Ishikawa (cell line): ENCODE measurements at regions not wholly inside any gene's neighbourhood (a gene's known extent, or its start where the extent isn't known, plus 50 kb on each side); places are given as distances from the start of the nearest gene placed in this dataset.

Experiments used
- CEBPB ChIP-seq: IDR thresholded peaks from 2 replicates; pipeline ENCODE4 v1.6.1; 2012
- CREB1 ChIP-seq: IDR thresholded peaks from 2 replicates; pipeline ENCODE4 v1.6.1; 2012; ENCODE audit warnings: low read depth
- EGR1 ChIP-seq: IDR thresholded peaks from 2 replicates; pipeline ENCODE4 v1.6.1; 2012
- EP300 ChIP-seq: IDR thresholded peaks from 2 replicates; pipeline ENCODE4 v1.6.1; 2012; ENCODE audit warnings: borderline replicate concordance
- FOXM1 ChIP-seq: IDR thresholded peaks from 2 replicates; pipeline ENCODE4 v1.6.1; 2012; ENCODE audit warnings: low read depth, borderline replicate concordance
- MAX ChIP-seq: IDR thresholded peaks from 2 replicates; pipeline ENCODE4 v1.6.1; 2012
- NFIC ChIP-seq: IDR thresholded peaks from 2 replicates; pipeline ENCODE4 v1.6.1; 2012
- RAD21 ChIP-seq: IDR thresholded peaks from 2 replicates; pipeline ENCODE4 v1.6.1; 2012; ENCODE audit warnings: low read depth
- REST ChIP-seq: IDR thresholded peaks from 2 replicates; pipeline ENCODE4 v1.6.1; 2012; ENCODE audit warnings: low read depth, mild to moderate bottlenecking
- TAF1 ChIP-seq: IDR thresholded peaks from 2 replicates; pipeline ENCODE4 v1.6.1; 2012; ENCODE audit warnings: low read depth, mild to moderate bottlenecking
- TCF12 ChIP-seq: IDR thresholded peaks from 2 replicates; pipeline ENCODE4 v1.6.1; 2012; ENCODE audit warnings: low read depth
- TEAD4 ChIP-seq: IDR thresholded peaks from 2 replicates; pipeline ENCODE4 v1.6.1; 2012
- USF1 ChIP-seq: IDR thresholded peaks from 2 replicates; pipeline ENCODE4 v1.6.1; 2012
- YY1 ChIP-seq: IDR thresholded peaks from 2 replicates; pipeline ENCODE4 v1.6.1; 2012; ENCODE audit warnings: low read depth
- ZBTB7A ChIP-seq: IDR thresholded peaks from 2 replicates; pipeline ENCODE4 v1.6.1; 2012; ENCODE audit warnings: low read depth

- TF ChIP-seq CEBPB (no peak), NFIC (no peak), FOXM1 (no peak), EGR1 (no peak), USF1 (no peak), CREB1 (no peak), TCF12 (no peak), ZBTB7A (no peak), TEAD4 (no peak), MAX (no peak)
These were observed 805.0 kb upstream of the C9orf72 start for GRCh38 chr9:28378231-28378630.

- TF ChIP-seq CREB1 (no peak), USF1 (no peak), EP300 (no peak), EGR1 (no peak), MAX (no peak), TEAD4 (no peak), ZBTB7A (no peak), REST (no peak), NFIC (no peak), YY1 (no peak), CEBPB (no peak), TCF12 (no peak), RAD21 (no peak), TAF1 (no peak), FOXM1 (no peak)
These were observed 805.8 kb upstream of the C9orf72 start for GRCh38 chr9:28379082-28379481.

- TF ChIP-seq EP300 (no peak), YY1 (no peak), FOXM1 (no peak), ZBTB7A (no peak), REST (no peak), NFIC (no peak), TEAD4 (no peak), TAF1 (no peak), RAD21 (no peak), EGR1 (no peak), USF1 (no peak), MAX (no peak), CEBPB (no peak)
These were observed 816.1 kb upstream of the C9orf72 start for GRCh38 chr9:28389411-28389810.

GRCh38 chr9:28394774-28395173, 821.5 kb upstream of the C9orf72 start:
- no peak for TF ChIP-seq EP300
- TF ChIP-seq MAX = no peak
- no peak for TF ChIP-seq ZBTB7A
- TF ChIP-seq RAD21 = no peak
- no peak for TF ChIP-seq USF1
- no peak for TF ChIP-seq CREB1
- TF ChIP-seq TAF1 = no peak

- TF ChIP-seq TCF12 (no peak), CREB1 (no peak), ZBTB7A (no peak), EP300 (no peak), REST (no peak), EGR1 (no peak), CEBPB (no peak), TAF1 (no peak), USF1 (no peak), TEAD4 (no peak)
These were observed 822.8 kb upstream of the C9orf72 start for GRCh38 chr9:28396058-28396457.
